Liver (tissue), 8 donors: ENCODE measurements at regions not wholly inside any gene's neighbourhood (a gene's known extent, or its start where the extent isn't known, plus 50 kb on each side); places are given as distances from the start of the nearest gene placed in this dataset.

Experiments used
- DNase-seq: peaks from one replicate; pipeline ENCODE4 v3.0.0-alpha.2; 2017; ENCODE audit warnings: low spot score
- H3K27ac ChIP-seq, 2 donors: one replicate each; pipeline ENCODE4 v1.7.0; 2013; ENCODE audit warnings: inconsistent platforms in 2 of 2, low read length in 2 of 2, control low read depth in 1 of 2, low read depth in 1 of 2, mild to moderate bottlenecking in 1 of 2
- H3K27me3 ChIP-seq, 4 donors: one replicate each; pipeline versions ENCODE4 v1.6.1 to v1.7.0; 2013; ENCODE audit warnings: low read length in 3 of 4, inconsistent platforms in 1 of 4, mild to moderate bottlenecking in 1 of 4, moderate library complexity in 1 of 4; ENCODE audit not compliant: control insufficient read depth in 4 of 4, insufficient read depth in 4 of 4
- H3K36me3 ChIP-seq, 4 donors: one replicate each; pipeline versions ENCODE4 v1.6.1 to v1.7.0; 2013; ENCODE audit warnings: low read length in 3 of 4, mild to moderate bottlenecking in 3 of 4, low read depth in 1 of 4, moderate library complexity in 1 of 4; ENCODE audit not compliant: control insufficient read depth in 4 of 4, insufficient read depth in 3 of 4
- H3K4me1 ChIP-seq, 4 donors: one replicate each; pipeline versions ENCODE4 v1.6.1 to v1.7.0; 2013; ENCODE audit warnings: low read length in 3 of 4, mild to moderate bottlenecking in 3 of 4, moderate library complexity in 1 of 4; ENCODE audit not compliant: control insufficient read depth in 4 of 4, insufficient read depth in 4 of 4
- H3K4me3 ChIP-seq, 3 donors: one replicate each; pipeline versions ENCODE4 v1.6.1 to v1.7.0; 2013; ENCODE audit warnings: low read length in 3 of 3, control low read depth in 1 of 3, low read depth in 1 of 3, mild to moderate bottlenecking in 1 of 3
- H3K9ac ChIP-seq, 2 donors: one replicate each; pipeline ENCODE4 v1.7.0; 2013; ENCODE audit warnings: low read length in 2 of 2, mild to moderate bottlenecking in 2 of 2, moderate library complexity in 2 of 2, control low read depth in 1 of 2, low read depth in 1 of 2
- H3K9me3 ChIP-seq, 4 donors: one replicate each; pipeline versions ENCODE4 v1.6.1 to v1.7.0; 2013; ENCODE audit warnings: low read length in 3 of 4; ENCODE audit not compliant: control insufficient read depth in 4 of 4
- ATF3 ChIP-seq: IDR thresholded peaks from 2 replicates; pipeline ENCODE4 v1.6.1; 2016; ENCODE audit warnings: antibody characterized with exemption
- CTCF ChIP-seq: fragments of 150-350 bp; IDR thresholded peaks from 2 replicates; pipeline ENCODE4 v1.5.1; 2017; ENCODE audit warnings: improper control_type of control experiment, low read depth, low read length; ENCODE audit not compliant: missing input control
- EGR1 ChIP-seq, 2 donors: IDR thresholded peaks; 2 replicates each; pipeline ENCODE4 v1.6.1; 2016 to 2018; ENCODE audit warnings: antibody characterized with exemption in 2 of 2, low read depth in 2 of 2
- FOXA1 ChIP-seq: IDR thresholded peaks from 2 replicates; pipeline ENCODE4 v1.6.1; 2016; ENCODE audit warnings: antibody characterized with exemption
- GABPA ChIP-seq, 2 donors: IDR thresholded peaks in 1 of 2; conservative IDR thresholded peaks in 1 of 2; 2 replicates each; pipeline ENCODE4 v1.6.1; 2016; ENCODE audit warnings: antibody characterized with exemption in 2 of 2, mild to moderate bottlenecking in 1 of 2, moderate library complexity in 1 of 2
- HNF4A ChIP-seq, 2 donors: conservative IDR thresholded peaks; 2 replicates each; pipeline ENCODE4 v1.6.1; 2016; ENCODE audit warnings: antibody characterized with exemption in 2 of 2, mild to moderate bottlenecking in 2 of 2
- HNF4G ChIP-seq: IDR thresholded peaks from 2 replicates; pipeline ENCODE4 v1.6.1; 2016; ENCODE audit warnings: antibody characterized with exemption
- JUND ChIP-seq, 2 donors: IDR thresholded peaks; 2 replicates each; pipeline ENCODE4 v1.6.1; 2016; ENCODE audit warnings: antibody characterized with exemption in 2 of 2
- MAX ChIP-seq: IDR thresholded peaks from 2 replicates; pipeline ENCODE4 v1.6.1; 2016; ENCODE audit warnings: antibody characterized with exemption
- NR2F2 ChIP-seq: IDR thresholded peaks from 2 replicates; pipeline ENCODE4 v1.6.1; 2016; ENCODE audit warnings: antibody characterized with exemption
- RAD21 ChIP-seq, 2 donors: IDR thresholded peaks; 2 replicates each; pipeline ENCODE4 v1.6.1; 2016; ENCODE audit warnings: antibody characterized with exemption in 2 of 2, mild to moderate bottlenecking in 2 of 2
- REST ChIP-seq: IDR thresholded peaks from 2 replicates; pipeline ENCODE4 v1.6.1; 2016; ENCODE audit warnings: antibody characterized with exemption, mild to moderate bottlenecking
- RXRA ChIP-seq, 2 donors: IDR thresholded peaks; 2 replicates each; pipeline ENCODE4 v1.6.1; 2017 to 2018; ENCODE audit warnings: antibody characterized with exemption in 2 of 2, mild to moderate bottlenecking in 1 of 2
- SP1 ChIP-seq: IDR thresholded peaks from 2 replicates; pipeline ENCODE4 v1.6.1; 2018; ENCODE audit warnings: antibody characterized with exemption, mild to moderate bottlenecking
- TAF1 ChIP-seq: conservative IDR thresholded peaks from 2 replicates; pipeline ENCODE4 v1.6.1; 2016; ENCODE audit warnings: antibody characterized with exemption, mild to moderate bottlenecking
- YY1 ChIP-seq: IDR thresholded peaks from 2 replicates; pipeline ENCODE4 v1.6.1; 2016; ENCODE audit warnings: antibody characterized with exemption, mild to moderate bottlenecking
- ZBTB33 ChIP-seq: IDR thresholded peaks from 2 replicates; pipeline ENCODE4 v1.6.1; 2016; ENCODE audit warnings: antibody characterized with exemption
- WGBS: extraction: QIAGEN DNeasy Blood & Tissue Kit; methylation state at CpG from one replicate; pipeline ENCODE4 v1.1.7; 2013; 5-methylcytosine and 5-hydroxymethylcytosine counted together
- donor health status: healthy.
- donor health status: healthy.
- donor health status: healthy.
- donor health status: healthy.
- donor health status: healthy.

GRCh38 chr12:88903333-88903732 is 323.1 kb upstream of the KITLG start:
- no peak for DNase-seq
- peak overlapping the region in 1 of 2 donors; percentile 63 for H3K27ac ChIP-seq
- H3K4me1 ChIP-seq, result peaks cover 2 to 11% (median 6%) of the 10 kb centered on the region in 4 donors
- no peaks in the 10 kb centered on the region for H3K36me3 ChIP-seq
- no peaks in the 10 kb centered on the region for H3K27me3 ChIP-seq
- WGBS, result 36% methylated on average over 4 of the region's 4 CpGs
- H3K4me3 ChIP-seq, result peak overlapping the region in 1 of 3 donors; percentile 33
- H3K9me3 ChIP-seq, result no peaks in the 10 kb centered on the region
- no peak overlapping the region for H3K9ac ChIP-seq
- TF ChIP-seq RXRA (IDR thresholded peaks at IDR 0.05), result peak in 1 of 2 donors; percentile 40
- TF ChIP-seq ZBTB33, result no peak
- no peak for TF ChIP-seq EGR1 (IDR thresholded peaks at IDR 0.05; ENCODE audit: low read depth in 2 of 2)
- no peak for TF ChIP-seq HNF4G
- no peak for TF ChIP-seq RAD21 (IDR thresholded peaks at IDR 0.05)
- no peak for TF ChIP-seq REST
- TF ChIP-seq CTCF, result no peak
- no peak for TF ChIP-seq MAX
- TF ChIP-seq HNF4A (conservative IDR thresholded peaks at IDR 0.05), result peak; percentile 45 to 71
- no peak for TF ChIP-seq JUND (IDR thresholded peaks at IDR 0.05)

GRCh38 chr12:88897723-88898122 is 317.5 kb upstream of the KITLG start:
- Histone ChIP-seq H3K36me3 (no peaks in the 10 kb centered on the region), H3K27me3 (no peaks in the 10 kb centered on the region), H3K4me1 (no peaks in the 10 kb centered on the region), H3K4me3 (no peak overlapping the region), H3K9ac (no peak overlapping the region), H3K9me3 (no peaks in the 10 kb centered on the region), H3K27ac (no peak overlapping the region)
- no peak for DNase-seq
- 76% methylated on average over 1 of the region's 1 CpG for WGBS
- TF ChIP-seq JUND (IDR thresholded peaks at IDR 0.05), result no peak
- TF ChIP-seq HNF4A (conservative IDR thresholded peaks at IDR 0.05), result no peak
- no peak for TF ChIP-seq EGR1 (IDR thresholded peaks at IDR 0.05; ENCODE audit: low read depth in 2 of 2)
- TF ChIP-seq NR2F2, result no peak
- TF ChIP-seq FOXA1, result no peak
- TF ChIP-seq REST, result no peak
- TF ChIP-seq HNF4G, result no peak
- no peak for TF ChIP-seq ATF3
- TF ChIP-seq RAD21 (IDR thresholded peaks at IDR 0.05), result no peak
- TF ChIP-seq SP1, result no peak
- TF ChIP-seq GABPA (IDR thresholded peaks at IDR 0.05 in 1 of 2, conservative IDR thresholded peaks at IDR 0.05 in 1 of 2), result no peak
- no peak for TF ChIP-seq MAX
- no peak for TF ChIP-seq TAF1
- TF ChIP-seq YY1, result no peak
